ENCODE measurements at regions not wholly inside any gene's neighbourhood (a gene's known extent, or its start where the extent isn't known, plus 50 kb on each side); places are given as distances from the start of the nearest gene placed in this dataset.

- H3K36me3 Mint-ChIP-seq: no peaks in the 10 kb centered on the region
Observed at GRCh38 chr1:164265232-164265631, 293.8 kb upstream of the PBX1 start.

DNA sequence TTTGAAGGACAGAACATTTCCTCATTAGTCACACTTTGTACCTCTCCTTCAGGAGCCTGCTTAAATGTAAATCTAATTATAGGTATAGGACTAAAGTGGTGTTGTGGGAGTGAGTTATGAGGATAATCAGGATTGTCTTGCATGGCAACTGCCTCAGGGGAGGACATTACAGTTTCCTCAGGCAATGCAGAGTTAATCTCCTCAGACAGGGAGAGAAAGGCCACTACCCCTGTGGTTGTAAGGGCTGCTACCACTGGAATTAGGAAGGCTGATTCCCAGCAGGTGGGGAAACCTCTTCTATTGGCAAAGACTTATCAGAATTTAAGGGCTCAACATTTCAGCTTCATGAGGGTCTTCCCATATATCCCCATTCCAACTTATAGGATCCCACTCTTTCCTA is 286.8 kb upstream of the PBX1 start:
- ChIA-PET CTCF (no interaction called here), POLR2A (no interaction called here)
- H3K27ac ChIP-seq (ENCODE audit: low read depth, low read length): no peak overlapping the region
- Mint-ChIP-seq H3K9me3 (peaks cover 1 to 31% (median 4%) of the 10 kb centered on the region in 5 donors), H3K36me3 (no peaks in the 10 kb centered on the region), H3K4me1 (no peaks in the 10 kb centered on the region), H3K27me3 (no peaks in the 10 kb centered on the region), H3K27ac (no peak overlapping the region), H3K4me3 (no peak overlapping the region)
- no peak overlapping the region for H3K4me3 ChIP-seq (ENCODE audit: low read length)
- DNase-seq: no peak
- no peaks in the 10 kb centered on the region for H3K36me3 ChIP-seq (ENCODE audit: insufficient read depth, low read length)
- H3K4me1 ChIP-seq (ENCODE audit: insufficient read depth, low read length): no peaks in the 10 kb centered on the region
- no peaks in the 10 kb centered on the region for H3K9me3 ChIP-seq (ENCODE audit: low read length)
- no peaks in the 10 kb centered on the region for H3K27me3 ChIP-seq (ENCODE audit: insufficient read depth, low read length, poor library complexity, severe bottlenecking)

More at GRCh38 chr1:164265232-164265631, 293.8 kb upstream of the PBX1 start:
- H3K4me1 Mint-ChIP-seq: no peaks in the 10 kb centered on the region
- POLR2A ChIA-PET: no interaction called here
- no peaks in the 10 kb centered on the region for H3K27me3 Mint-ChIP-seq
- H3K9me3 ChIP-seq (ENCODE audit: low read length): no peaks in the 10 kb centered on the region
- no peak overlapping the region for H3K4me3 ChIP-seq (ENCODE audit: low read length)
- DNase-seq: no peak
- H3K27ac ChIP-seq (ENCODE audit: low read depth, low read length): no peak overlapping the region
- CTCF ChIA-PET: no interaction called here
- H3K4me1 ChIP-seq (ENCODE audit: insufficient read depth, low read length): no peaks in the 10 kb centered on the region
- no peak overlapping the region for H3K27ac Mint-ChIP-seq
- H3K9me3 Mint-ChIP-seq: peaks cover 0 to 10% (median 0%) of the 10 kb centered on the region in 5 donors
- no peaks in the 10 kb centered on the region for H3K27me3 ChIP-seq (ENCODE audit: insufficient read depth, low read length, poor library complexity, severe bottlenecking)
- no peak overlapping the region for H3K4me3 Mint-ChIP-seq
- no peaks in the 10 kb centered on the region for H3K36me3 ChIP-seq (ENCODE audit: insufficient read depth, low read length)

DNA sequence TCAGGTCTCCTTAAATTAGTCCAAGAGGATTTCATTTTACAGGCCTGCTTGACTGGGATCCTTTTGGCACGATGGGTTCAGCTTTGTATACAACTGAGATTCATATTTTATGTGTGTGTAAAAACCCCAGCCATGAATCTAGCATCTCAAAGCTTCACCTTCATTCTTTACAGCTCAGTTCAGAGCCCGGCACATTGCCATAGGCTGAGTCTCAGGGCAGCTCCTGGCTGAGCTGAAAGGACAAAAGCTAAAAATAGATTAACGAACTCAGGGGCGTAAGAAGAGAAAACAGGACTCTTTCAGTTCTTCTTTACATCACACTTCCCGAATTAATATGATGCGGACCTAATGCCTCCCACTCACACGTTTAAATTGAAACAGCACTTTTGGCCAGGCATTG is 262.8 kb upstream of the PBX1 start:
- Mint-ChIP-seq H3K27ac (no peak overlapping the region), H3K4me3 (no peak overlapping the region), H3K9me3 (peaks cover 0 to 27% (median 2%) of the 10 kb centered on the region in 5 donors), H3K4me1 (no peaks in the 10 kb centered on the region), H3K27me3 (no peaks in the 10 kb centered on the region), H3K36me3 (no peaks in the 10 kb centered on the region)
- ChIA-PET POLR2A (no interaction called here), CTCF (no interaction called here)
- no peaks in the 10 kb centered on the region for H3K27me3 ChIP-seq (ENCODE audit: insufficient read depth, low read length, poor library complexity, severe bottlenecking)
- no peaks in the 10 kb centered on the region for H3K36me3 ChIP-seq (ENCODE audit: insufficient read depth, low read length)
- no peak overlapping the region for H3K4me3 ChIP-seq (ENCODE audit: low read length)
- H3K9me3 ChIP-seq (ENCODE audit: low read length): no peaks in the 10 kb centered on the region
- no peaks in the 10 kb centered on the region for H3K4me1 ChIP-seq (ENCODE audit: insufficient read depth, low read length)
- no peak overlapping the region for H3K27ac ChIP-seq (ENCODE audit: low read depth, low read length)
- DNase-seq: no peak

GRCh38 chr1:164308101-164308500 is 250.9 kb upstream of the PBX1 start:
- Histone ChIP-seq H3K27me3 (ENCODE audit: insufficient read depth, low read length, poor library complexity, severe bottlenecking) (no peaks in the 10 kb centered on the region), H3K4me3 (ENCODE audit: low read length) (no peak overlapping the region), H3K4me1 (ENCODE audit: insufficient read depth, low read length) (no peaks in the 10 kb centered on the region), H3K9me3 (ENCODE audit: low read length) (no peaks in the 10 kb centered on the region), H3K27ac (ENCODE audit: low read depth, low read length) (no peak overlapping the region), H3K36me3 (ENCODE audit: insufficient read depth, low read length) (no peaks in the 10 kb centered on the region)
- Mint-ChIP-seq H3K36me3 (no peaks in the 10 kb centered on the region), H3K9me3 (peaks cover 2 to 20% (median 9%) of the 10 kb centered on the region in 5 donors), H3K27me3 (no peaks in the 10 kb centered on the region), H3K4me1 (no peaks in the 10 kb centered on the region), H3K4me3 (no peak overlapping the region), H3K27ac (no peak overlapping the region)
- CTCF ChIA-PET: no interaction called here
- no peak for DNase-seq
- POLR2A ChIA-PET: no interaction called here

GRCh38 chr1:164310166-164310565 is 248.8 kb upstream of the PBX1 start:
- no peaks in the 10 kb centered on the region for H3K27me3 Mint-ChIP-seq
- H3K4me1 ChIP-seq (ENCODE audit: insufficient read depth, low read length): no peaks in the 10 kb centered on the region
- H3K27ac Mint-ChIP-seq: no peak overlapping the region
- H3K4me3 Mint-ChIP-seq: no peak overlapping the region
- no peaks in the 10 kb centered on the region for H3K36me3 Mint-ChIP-seq
- peaks cover 0 to 19% (median 9%) of the 10 kb centered on the region in 5 donors for H3K9me3 Mint-ChIP-seq
- H3K27me3 ChIP-seq (ENCODE audit: insufficient read depth, low read length, poor library complexity, severe bottlenecking): no peaks in the 10 kb centered on the region
- no peak overlapping the region for H3K27ac ChIP-seq (ENCODE audit: low read depth, low read length)
- ChIA-PET POLR2A (no interaction called here), CTCF (no interaction called here)
- H3K4me3 ChIP-seq (ENCODE audit: low read length): no peak overlapping the region
- H3K36me3 ChIP-seq (ENCODE audit: insufficient read depth, low read length): no peaks in the 10 kb centered on the region
- DNase-seq: no peak
- no peaks in the 10 kb centered on the region for H3K4me1 Mint-ChIP-seq
- H3K9me3 ChIP-seq (ENCODE audit: low read length): no peaks in the 10 kb centered on the region

GRCh38 chr1:164311377-164311776 is 247.6 kb upstream of the PBX1 start:
- CTCF ChIA-PET: no interaction called here
- no peak overlapping the region for H3K4me3 ChIP-seq (ENCODE audit: low read length)
- no peaks in the 10 kb centered on the region for H3K27me3 ChIP-seq (ENCODE audit: insufficient read depth, low read length, poor library complexity, severe bottlenecking)
- no peaks in the 10 kb centered on the region for H3K36me3 ChIP-seq (ENCODE audit: insufficient read depth, low read length)
- Mint-ChIP-seq H3K27ac (no peak overlapping the region), H3K4me3 (no peak overlapping the region), H3K9me3 (peaks cover under 1 to 17% (median 10%) of the 10 kb centered on the region in 5 donors), H3K27me3 (no peaks in the 10 kb centered on the region), H3K4me1 (no peaks in the 10 kb centered on the region), H3K36me3 (no peaks in the 10 kb centered on the region)
- no peak overlapping the region for H3K27ac ChIP-seq (ENCODE audit: low read depth, low read length)
- H3K4me1 ChIP-seq (ENCODE audit: insufficient read depth, low read length): no peaks in the 10 kb centered on the region
- POLR2A ChIA-PET: no interaction called here
- no peak for DNase-seq
- no peaks in the 10 kb centered on the region for H3K9me3 ChIP-seq (ENCODE audit: low read length)

DNA sequence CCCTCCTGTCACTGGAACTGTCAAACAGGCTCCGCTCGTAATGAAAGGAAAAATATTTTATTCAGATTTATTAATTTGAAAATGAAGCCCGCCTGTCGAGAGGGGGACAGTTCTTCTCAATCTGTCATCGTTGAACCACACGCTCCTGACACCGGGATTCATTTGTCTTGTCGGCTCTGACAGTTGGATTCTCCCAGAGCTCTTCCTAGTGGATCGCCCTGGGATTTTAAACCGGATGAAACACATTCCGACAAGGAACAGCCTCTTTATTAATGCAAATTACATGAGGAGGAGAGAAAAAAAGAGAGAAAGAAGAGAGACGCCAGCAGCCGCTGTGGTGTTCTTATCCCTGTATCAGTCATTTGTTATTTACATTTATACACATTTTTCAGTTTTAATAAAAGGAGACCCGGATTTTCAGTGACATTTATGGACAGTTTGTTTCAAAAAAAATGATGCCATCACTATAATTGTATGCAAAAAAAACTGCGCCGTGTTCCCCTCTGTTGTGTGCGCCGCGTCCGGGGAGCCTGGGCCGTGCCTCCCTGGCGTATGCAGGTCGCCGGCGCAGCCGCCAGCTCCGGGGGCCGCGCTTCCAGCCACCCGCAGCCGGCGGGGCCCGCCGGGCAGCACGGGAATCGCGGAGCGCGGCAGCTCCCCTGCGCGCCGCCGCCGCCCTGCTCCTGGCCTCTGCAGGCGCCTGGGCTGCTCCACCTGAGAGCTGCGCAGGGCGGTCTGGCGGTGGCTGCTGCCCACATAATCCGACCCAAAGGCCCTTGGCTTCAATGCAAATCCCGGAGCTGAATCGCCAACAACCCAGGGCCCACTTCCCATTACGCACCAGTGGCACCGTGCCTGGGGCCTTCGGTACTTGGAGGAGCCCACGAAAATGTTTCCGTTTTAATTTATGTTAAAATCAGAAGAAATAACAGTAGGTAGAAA is 237.9 kb upstream of the PBX1 start:
- H3K27me3 Mint-ChIP-seq: peaks cover 8% of the 10 kb centered on the region in 2 donors
- H3K36me3 Mint-ChIP-seq: no peaks in the 10 kb centered on the region
- ChIA-PET POLR2A (no interaction called here), CTCF (no interaction called here)
- H3K4me3 Mint-ChIP-seq: no peak overlapping the region
- no peaks in the 10 kb centered on the region for H3K27me3 ChIP-seq (ENCODE audit: insufficient read depth, low read length, poor library complexity, severe bottlenecking)
- no peaks in the 10 kb centered on the region for H3K4me1 ChIP-seq (ENCODE audit: insufficient read depth, low read length)
- H3K4me3 ChIP-seq (ENCODE audit: low read length): no peak overlapping the region
- no peaks in the 10 kb centered on the region for H3K36me3 ChIP-seq (ENCODE audit: insufficient read depth, low read length)
- H3K9me3 Mint-ChIP-seq: peaks cover 2 to 15% (median 6%) of the 10 kb centered on the region in 5 donors
- no peaks in the 10 kb centered on the region for H3K9me3 ChIP-seq (ENCODE audit: low read length)
- H3K27ac ChIP-seq (ENCODE audit: low read depth, low read length): no peak overlapping the region
- no peak overlapping the region for H3K27ac Mint-ChIP-seq
- DNase-seq: no peak
- no peaks in the 10 kb centered on the region for H3K4me1 Mint-ChIP-seq

- H3K27me3 ChIP-seq (ENCODE audit: insufficient read depth, low read length, poor library complexity, severe bottlenecking): no peaks in the 10 kb centered on the region
- H3K27ac ChIP-seq (ENCODE audit: low read depth, low read length): no peak overlapping the region
- Mint-ChIP-seq H3K9me3 (peaks cover 0 to 28% (median 13%) of the 10 kb centered on the region in 5 donors), H3K27me3 (peaks cover 0 to 2% of the 10 kb centered on the region in 2 donors), H3K27ac (no peak overlapping the region), H3K36me3 (no peaks in the 10 kb centered on the region), H3K4me1 (no peaks in the 10 kb centered on the region), H3K4me3 (no peak overlapping the region)
- ChIA-PET POLR2A (no interaction called here), CTCF (no interaction called here)
- H3K4me1 ChIP-seq (ENCODE audit: insufficient read depth, low read length): no peaks in the 10 kb centered on the region
- H3K9me3 ChIP-seq (ENCODE audit: low read length): no peaks in the 10 kb centered on the region
- no peak overlapping the region for H3K4me3 ChIP-seq (ENCODE audit: low read length)
- H3K36me3 ChIP-seq (ENCODE audit: insufficient read depth, low read length): no peaks in the 10 kb centered on the region
- no peak for DNase-seq
Observed at GRCh38 chr1:164325786-164326185, 233.2 kb upstream of the PBX1 start.

Data from CD8-positive, alpha-beta memory T cell (primary cell).